Lung microvascular endothelial cell (primary cell): ENCODE measurements at regions not wholly inside any gene's neighbourhood (a gene's known extent, or its start where the extent isn't known, plus 50 kb on each side); places are given as distances from the start of the nearest gene placed in this dataset.
"Not testable (repeated sequence)": the region's sequence is repeated elsewhere in the genome, so short reads cannot be mapped to it uniquely, and the experiment has no call there.

Experiments
- DNase-seq, 2 donors: peaks; one replicate each; pipeline versions ENCODE4 v3.0.0 to v3.0.0-alpha.2; 2010; ENCODE audit warnings: low read depth in 2 of 2

GRCh38 chrX:7389576-7389975 lies 241.6 kb upstream of the PUDP start:
- DNase-seq, result no peak

GRCh38 chrX:7385131-7385530 lies 237.2 kb upstream of the PUDP start:
- no peak for DNase-seq

- DNase-seq, result peak in 1 of 2 donors; percentile 28
Measured at GRCh38 chrX:7378406-7378805, 230.5 kb upstream of the PUDP start.

- DNase-seq, result peak in 1 of 2 donors; percentile 56
Measured at GRCh38 chrX:7372825-7373525, 225.0 kb upstream of the PUDP start.

- no peak for DNase-seq
Measured at GRCh38 chrX:7362111-7362510, 214.2 kb upstream of the PUDP start.

GRCh38 chrX:7351926-7352325 lies 204.0 kb upstream of the PUDP start:
- no peak for DNase-seq

GRCh38 chrX:7347465-7347864 lies 199.5 kb upstream of the PUDP start:
- no peak for DNase-seq

- peak in 1 of 2 donors; percentile 6 for DNase-seq
Measured at GRCh38 chrX:7346021-7346420, 198.1 kb upstream of the PUDP start.

GRCh38 chrX:7343181-7343580 lies 195.2 kb upstream of the PUDP start:
- no peak for DNase-seq

- DNase-seq, result not testable (repeated sequence)
Measured at GRCh38 chrX:7335816-7336362, 187.9 kb upstream of the PUDP start.

GRCh38 chrX:7334253-7334935 lies 186.4 kb upstream of the PUDP start:
- DNase-seq, result peak in 1 of 2 donors; percentile 3

GRCh38 chrX:7330971-7331746 lies 183.2 kb upstream of the PUDP start:
- DNase-seq, result no peak

- no peak for DNase-seq
Measured at GRCh38 chrX:7330556-7330955, 182.6 kb upstream of the PUDP start.

GRCh38 chrX:7318661-7319060 lies 170.7 kb upstream of the PUDP start:
- no peak for DNase-seq

- no peak for DNase-seq
Measured at GRCh38 chrX:7318241-7318640, 170.3 kb upstream of the PUDP start.

- no peak for DNase-seq
Measured at GRCh38 chrX:7316887-7317286, 168.9 kb upstream of the PUDP start.

GRCh38 chrX:7316280-7316679 lies 168.3 kb upstream of the PUDP start:
- DNase-seq, result peak in 1 of 2 donors; percentile 1

- no peak for DNase-seq
Measured at GRCh38 chrX:7314425-7314824, 166.5 kb upstream of the PUDP start.

- DNase-seq, result no peak
Measured at GRCh38 chrX:7307720-7308119, 159.8 kb upstream of the PUDP start.

- DNase-seq, result no peak
Measured at GRCh38 chrX:7294483-7294882, 146.5 kb upstream of the PUDP start.

- DNase-seq, result peak in 1 of 2 donors; percentile 1
Measured at GRCh38 chrX:7286168-7286837, 138.3 kb upstream of the PUDP start.

- DNase-seq, result no peak
Measured at GRCh38 chrX:7285765-7286164, 137.8 kb upstream of the PUDP start.
